Spleen (tissue), 11 donors: ENCODE measurements at regions not wholly inside any gene's neighbourhood (a gene's known extent, or its start where the extent isn't known, plus 50 kb on each side); places are given as distances from the start of the nearest gene placed in this dataset.

ENCODE experiments used
- DNase-seq: peaks from one replicate; pipeline ENCODE4 v3.0.0-alpha.2; 2020
- H3K27ac ChIP-seq, 8 donors: fragments of 200-600 bp; sonication (generic) in 7 of 8; 1 replicate in 4 of 8; 2 replicates in 4 of 8; pipeline versions ENCODE4 v1.5.0 to v1.8.0; 2016 to 2021; ENCODE audit warnings: inconsistent platforms in 4 of 8, mild to moderate bottlenecking in 4 of 8, moderate library complexity in 1 of 8
- H3K27me3 ChIP-seq, 7 donors: fragments of 200-600 bp; sonication (generic) in 6 of 7; replicated peaks in 1 of 7; 1 replicate in 4 of 7; 2 replicates in 3 of 7; pipeline versions ENCODE4 v1.5.0 to v1.8.0; 2016 to 2021; ENCODE audit warnings: inconsistent platforms in 3 of 7, mild to moderate bottlenecking in 1 of 7
- H3K36me3 ChIP-seq, 6 donors: fragments of 200-600 bp; sonication (generic) in 5 of 6; 1 replicate in 4 of 6; 2 replicates in 2 of 6; pipeline versions ENCODE4 v1.5.0 to v1.8.0; 2016 to 2021; ENCODE audit warnings: inconsistent platforms in 2 of 6
- H3K4me1 ChIP-seq, 6 donors: fragments of 200-600 bp; sonication (generic) in 5 of 6; 1 replicate in 3 of 6; 2 replicates in 3 of 6; pipeline versions ENCODE4 v1.5.0 to v1.8.0; 2016 to 2021; ENCODE audit warnings: inconsistent platforms in 3 of 6
- H3K4me3 ChIP-seq, 8 donors: fragments of 200-600 bp; sonication (generic) in 7 of 8; 1 replicate in 4 of 8; 2 replicates in 4 of 8; pipeline versions ENCODE4 v1.5.0 to v1.8.0; 2016 to 2021; ENCODE audit warnings: inconsistent platforms in 4 of 8, mild to moderate bottlenecking in 4 of 8, moderate library complexity in 2 of 8
- H3K9me3 ChIP-seq, 8 donors: fragments of 200-600 bp; sonication (generic) in 7 of 8; 1 replicate in 4 of 8; 2 replicates in 4 of 8; pipeline versions ENCODE4 v1.5.0 to v1.8.0; 2016 to 2021; ENCODE audit warnings: inconsistent platforms in 4 of 8
- POLR2A ChIP-seq, 3 donors: fragments of 450-650 bp; IDR thresholded peaks; one replicate each; pipeline ENCODE4 v1.5.1; 2017; ENCODE audit warnings: antibody characterized with exemption in 3 of 3, mild to moderate bottlenecking in 1 of 3
- POLR2AphosphoS5 ChIP-seq, 3 donors: sonication (generic); formaldehyde crosslinking; IDR thresholded peaks; one replicate each; pipeline ENCODE4 v1.5.1; 2017; ENCODE audit warnings: antibody characterized with exemption in 3 of 3
- WGBS, 5 donors: extraction: QIAGEN DNeasy Blood & Tissue Kit in 3 of 5; methylation state at CpG; one replicate each; pipeline versions ENCODE4 v1.1.5 to v1.1.7; 2013 to 2018; 5-methylcytosine and 5-hydroxymethylcytosine counted together
- intact Hi-C: fragments of 100-400 bp; cut with DNase I; formaldehyde crosslinking; loops from one replicate; pipeline ENCODE4 v1.15.0; 2023; ENCODE audit warnings: low total_unique reads
- TF ChIP-seq, protein P1 (sequence below), 11 experiments: fragments of 200-600 bp in 7 of 11; fragments of 450-650 bp in 4 of 11; sonication (generic) in 4 of 11; IDR thresholded peaks in 8 of 11; conservative IDR thresholded peaks in 3 of 11; 1 replicate in 7 of 11; 2 replicates in 4 of 11; pipeline versions ENCODE4 v1.4.0 to v1.8.0; 2016 to 2021; ENCODE audit warnings: antibody characterized with exemption in 11 of 11, inconsistent platforms in 4 of 11, mild to moderate bottlenecking in 1 of 11
- donor health status: healthy with polysubstance abuse.
- donor health status: DM: no; HTN: no; CAD: no; lungs with moderate emphysema.
- donor health status: DM: no; HTN: no; CAD: no.
- donor health status: Bipolar disorder and iron deficiency.
- donor health status: healthy.
- donor health status: DM: no; HTN: no; CAD: no.
- donor health status: DM: yes; HTN: yes; CAD: no.

DNA sequence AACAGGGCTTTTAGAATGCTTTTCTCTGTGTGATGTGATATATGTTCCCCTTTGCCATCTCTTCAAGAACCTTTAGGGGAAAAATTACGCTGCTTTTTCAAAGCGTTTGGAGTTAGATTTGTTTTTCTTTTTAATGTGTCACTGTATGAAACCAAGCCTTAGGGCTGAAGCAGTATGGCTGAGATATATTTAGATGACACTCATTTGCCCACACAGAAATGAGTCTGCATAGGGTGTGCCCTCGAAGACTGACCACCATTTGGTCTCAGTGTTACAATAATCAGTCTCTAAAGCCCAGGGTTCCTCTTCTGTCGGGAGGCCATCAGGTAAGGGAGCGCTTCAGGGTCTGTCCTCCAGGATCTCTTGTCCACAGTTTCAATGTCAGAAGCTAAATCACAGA, 213.0 kb upstream of the NCAM1 start:
- no peak for TF ChIP-seq POLR2AphosphoS5 (IDR thresholded peaks at IDR 0.05)
- no peak for TF ChIP-seq POLR2A (IDR thresholded peaks at IDR 0.05)
- TF ChIP-seq, protein P1, sequence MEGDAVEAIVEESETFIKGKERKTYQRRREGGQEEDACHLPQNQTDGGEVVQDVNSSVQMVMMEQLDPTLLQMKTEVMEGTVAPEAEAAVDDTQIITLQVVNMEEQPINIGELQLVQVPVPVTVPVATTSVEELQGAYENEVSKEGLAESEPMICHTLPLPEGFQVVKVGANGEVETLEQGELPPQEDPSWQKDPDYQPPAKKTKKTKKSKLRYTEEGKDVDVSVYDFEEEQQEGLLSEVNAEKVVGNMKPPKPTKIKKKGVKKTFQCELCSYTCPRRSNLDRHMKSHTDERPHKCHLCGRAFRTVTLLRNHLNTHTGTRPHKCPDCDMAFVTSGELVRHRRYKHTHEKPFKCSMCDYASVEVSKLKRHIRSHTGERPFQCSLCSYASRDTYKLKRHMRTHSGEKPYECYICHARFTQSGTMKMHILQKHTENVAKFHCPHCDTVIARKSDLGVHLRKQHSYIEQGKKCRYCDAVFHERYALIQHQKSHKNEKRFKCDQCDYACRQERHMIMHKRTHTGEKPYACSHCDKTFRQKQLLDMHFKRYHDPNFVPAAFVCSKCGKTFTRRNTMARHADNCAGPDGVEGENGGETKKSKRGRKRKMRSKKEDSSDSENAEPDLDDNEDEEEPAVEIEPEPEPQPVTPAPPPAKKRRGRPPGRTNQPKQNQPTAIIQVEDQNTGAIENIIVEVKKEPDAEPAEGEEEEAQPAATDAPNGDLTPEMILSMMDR (IDR thresholded peaks at IDR 0.05 in 8 of 11, conservative IDR thresholded peaks at IDR 0.05 in 3 of 11), result no peak
- intact Hi-C loops, result no loop called here
- no peaks in the 10 kb centered on the region for H3K36me3 ChIP-seq
- no peak overlapping the region for H3K4me3 ChIP-seq
- peaks cover 0 to 21% (median 0%) of the 10 kb centered on the region in 7 donors for H3K27me3 ChIP-seq
- no peak for DNase-seq
- no peaks in the 10 kb centered on the region for H3K9me3 ChIP-seq
- H3K27ac ChIP-seq, result no peak overlapping the region
- H3K4me1 ChIP-seq, result no peaks in the 10 kb centered on the region
- 72 to 78% (median 75%) methylated on average over 5 of the region's 5 CpGs for WGBS, 5 donors

DNA sequence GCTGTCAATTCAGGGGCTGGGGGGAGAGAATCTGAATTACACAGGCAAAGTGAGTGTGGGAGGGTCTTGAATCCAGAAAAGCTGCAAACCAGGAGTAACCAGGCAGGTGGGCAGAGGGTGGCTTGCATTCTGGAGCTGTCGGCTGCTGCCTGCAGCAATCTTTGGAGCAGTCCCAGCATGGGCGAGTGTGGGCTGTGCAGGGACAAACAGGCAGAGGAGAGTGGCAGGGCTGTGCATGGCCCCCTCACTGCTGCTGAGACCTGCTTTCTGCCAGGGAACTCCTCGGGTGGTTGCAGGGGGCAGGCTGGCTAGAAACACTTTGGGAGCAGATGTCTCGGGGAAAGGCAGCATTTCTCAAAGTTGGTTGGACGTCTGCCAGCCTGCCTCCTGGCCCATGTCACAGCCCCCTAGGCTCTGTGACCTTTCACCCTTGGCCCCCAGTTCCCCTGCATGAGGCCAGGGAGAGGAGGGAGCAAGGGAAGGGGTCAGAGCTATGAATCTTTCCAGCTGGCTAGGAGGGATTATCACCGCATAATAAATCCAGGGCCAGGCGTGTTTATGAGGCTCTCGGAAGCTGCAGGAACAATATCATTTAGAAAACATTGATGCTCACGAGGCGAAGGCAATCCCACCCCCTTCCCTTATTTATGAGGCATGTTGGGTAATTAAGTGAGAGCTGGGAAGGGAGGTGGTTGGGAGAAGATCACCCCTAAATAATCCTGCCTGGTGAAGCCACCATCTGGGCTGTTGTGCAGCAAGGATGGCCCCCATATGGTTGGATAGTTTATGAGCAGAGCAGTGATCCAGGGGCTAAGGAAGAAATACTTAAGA, 212.3 kb upstream of the NCAM1 start:
- no peak overlapping the region for H3K27ac ChIP-seq
- DNase-seq, result no peak
- no peaks in the 10 kb centered on the region for H3K4me1 ChIP-seq
- H3K4me3 ChIP-seq, result no peak overlapping the region
- TF ChIP-seq POLR2A (IDR thresholded peaks at IDR 0.05), result no peak
- TF ChIP-seq POLR2AphosphoS5 (IDR thresholded peaks at IDR 0.05), result no peak
- TF ChIP-seq, protein P1 (IDR thresholded peaks at IDR 0.05 in 8 of 11, conservative IDR thresholded peaks at IDR 0.05 in 3 of 11), result no peak
- intact Hi-C loops, result no loop called here
- no peaks in the 10 kb centered on the region for H3K36me3 ChIP-seq
- 31 to 48% (median 40%) methylated on average over 10 of the region's 10 CpGs for WGBS, 5 donors
- H3K27me3 ChIP-seq, result peaks cover 0 to 21% (median 0%) of the 10 kb centered on the region in 7 donors
- no peaks in the 10 kb centered on the region for H3K9me3 ChIP-seq

DNA sequence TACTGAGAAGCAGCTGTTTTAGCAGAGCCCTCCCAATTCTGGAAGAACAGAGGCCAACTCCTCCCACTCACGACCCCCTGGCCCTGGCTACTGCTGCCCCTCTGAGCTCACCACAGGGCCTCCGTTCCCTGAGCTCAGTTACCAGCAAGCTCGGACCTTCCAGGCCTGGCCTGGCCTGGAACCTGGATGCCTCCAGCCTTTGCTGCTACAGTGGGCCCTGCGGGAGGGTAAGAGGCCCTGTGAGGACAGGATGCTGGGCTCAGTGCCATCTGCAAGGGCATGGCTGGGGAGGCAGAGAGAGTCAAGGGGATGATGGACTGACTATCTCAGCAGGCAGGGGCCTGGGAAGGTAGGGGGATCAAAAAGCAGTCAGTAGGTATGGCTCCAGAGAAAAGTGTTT, 209.9 kb upstream of the NCAM1 start:
- TF ChIP-seq POLR2A (IDR thresholded peaks at IDR 0.05), result no peak
- TF ChIP-seq POLR2AphosphoS5 (IDR thresholded peaks at IDR 0.05), result no peak
- TF ChIP-seq, protein P1 (IDR thresholded peaks at IDR 0.05 in 8 of 11, conservative IDR thresholded peaks at IDR 0.05 in 3 of 11), result no peak
- H3K27ac ChIP-seq, result no peak overlapping the region
- H3K9me3 ChIP-seq, result no peaks in the 10 kb centered on the region
- H3K4me1 ChIP-seq, result no peaks in the 10 kb centered on the region
- H3K4me3 ChIP-seq, result no peak overlapping the region
- intact Hi-C loops, result no loop called here
- H3K27me3 ChIP-seq, result peaks cover 0 to 14% (median 0%) of the 10 kb centered on the region in 7 donors
- WGBS, 5 donors, result 60 to 73% (median 69%) methylated on average over 4 of the region's 4 CpGs
- H3K36me3 ChIP-seq, result no peaks in the 10 kb centered on the region
- no peak for DNase-seq

DNA sequence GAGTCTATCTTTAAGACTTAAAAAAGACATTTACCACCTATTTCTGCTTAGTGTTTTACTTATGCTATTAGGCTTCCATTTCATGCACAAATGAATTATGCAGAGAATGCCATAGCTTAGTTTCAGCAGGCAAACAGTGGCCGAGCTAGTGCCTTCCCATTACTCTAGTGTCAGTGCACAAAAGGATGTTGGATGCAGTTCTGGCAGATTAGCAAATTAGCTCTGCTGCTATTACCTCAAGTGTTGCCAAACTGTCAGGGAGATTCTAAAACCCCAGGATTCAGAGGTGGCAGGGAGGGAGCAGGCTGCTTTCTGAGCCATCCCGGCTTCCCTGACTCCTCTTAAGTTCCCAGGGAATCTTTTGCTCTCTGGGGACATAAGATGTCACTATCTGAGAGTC, 209.4 kb upstream of the NCAM1 start:
- Histone ChIP-seq H3K27ac (no peak overlapping the region), H3K4me1 (no peaks in the 10 kb centered on the region), H3K27me3 (peaks cover 0 to 10% (median 0%) of the 10 kb centered on the region in 7 donors), H3K4me3 (no peak overlapping the region), H3K36me3 (no peaks in the 10 kb centered on the region), H3K9me3 (no peaks in the 10 kb centered on the region)
- TF ChIP-seq, protein P1 (IDR thresholded peaks at IDR 0.05 in 8 of 11, conservative IDR thresholded peaks at IDR 0.05 in 3 of 11), result no peak
- TF ChIP-seq POLR2A (IDR thresholded peaks at IDR 0.05) (no peak), POLR2AphosphoS5 (IDR thresholded peaks at IDR 0.05) (no peak)
- intact Hi-C loops, result no loop called here
- 52 to 81% (median 62%) methylated on average over 2 of the region's 2 CpGs for WGBS, 5 donors
- DNase-seq, result no peak
